ENCODE measurements at regions not wholly inside any gene's neighbourhood (a gene's known extent, or its start where the extent isn't known, plus 50 kb on each side); places are given as distances from the start of the nearest gene placed in this dataset.
"Not testable (repeated sequence)": the region's sequence is repeated elsewhere in the genome, so short reads cannot be mapped to it uniquely, and the experiment has no call there.

DNA sequence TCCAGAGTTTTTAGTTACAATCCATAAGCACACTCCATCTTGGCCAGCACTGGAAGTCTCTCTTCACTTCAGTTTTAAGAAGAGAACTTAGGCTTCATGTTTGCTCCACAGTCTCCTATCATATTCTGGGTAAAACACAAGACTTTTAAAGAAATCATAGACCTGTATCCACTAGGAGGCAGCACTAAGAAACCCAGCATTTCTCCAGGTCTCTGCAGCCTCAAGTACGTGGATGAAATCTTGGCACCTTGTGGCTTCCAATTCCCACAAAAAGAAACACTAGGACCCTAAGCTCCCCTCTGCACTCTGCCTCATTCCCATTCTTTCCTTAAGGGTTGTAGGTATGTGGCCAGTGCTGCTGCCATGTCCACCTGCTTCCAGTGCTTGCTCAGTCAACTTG is 367.3 kb upstream of the CASK start:
- Histone ChIP-seq H3K27ac (replicated peaks) (no peak overlapping the region), H3K27me3 (ENCODE audit: insufficient read depth, poor library complexity, severe bottlenecking) (no peaks in the 10 kb centered on the region), H3K4me3 (replicated peaks; ENCODE audit: insufficient read depth, low read length) (no peak overlapping the region)
- TF ChIP-seq POLR2AphosphoS5 (IDR thresholded peaks at IDR 0.05; ENCODE audit: low read depth) (no peak), GABPA (IDR thresholded peaks at IDR 0.05; ENCODE audit: low read depth) (no peak), SPI1 (IDR thresholded peaks at IDR 0.05; ENCODE audit: borderline replicate concordance, low read depth) (no peak)
- TF ChIP-seq, protein P1, sequence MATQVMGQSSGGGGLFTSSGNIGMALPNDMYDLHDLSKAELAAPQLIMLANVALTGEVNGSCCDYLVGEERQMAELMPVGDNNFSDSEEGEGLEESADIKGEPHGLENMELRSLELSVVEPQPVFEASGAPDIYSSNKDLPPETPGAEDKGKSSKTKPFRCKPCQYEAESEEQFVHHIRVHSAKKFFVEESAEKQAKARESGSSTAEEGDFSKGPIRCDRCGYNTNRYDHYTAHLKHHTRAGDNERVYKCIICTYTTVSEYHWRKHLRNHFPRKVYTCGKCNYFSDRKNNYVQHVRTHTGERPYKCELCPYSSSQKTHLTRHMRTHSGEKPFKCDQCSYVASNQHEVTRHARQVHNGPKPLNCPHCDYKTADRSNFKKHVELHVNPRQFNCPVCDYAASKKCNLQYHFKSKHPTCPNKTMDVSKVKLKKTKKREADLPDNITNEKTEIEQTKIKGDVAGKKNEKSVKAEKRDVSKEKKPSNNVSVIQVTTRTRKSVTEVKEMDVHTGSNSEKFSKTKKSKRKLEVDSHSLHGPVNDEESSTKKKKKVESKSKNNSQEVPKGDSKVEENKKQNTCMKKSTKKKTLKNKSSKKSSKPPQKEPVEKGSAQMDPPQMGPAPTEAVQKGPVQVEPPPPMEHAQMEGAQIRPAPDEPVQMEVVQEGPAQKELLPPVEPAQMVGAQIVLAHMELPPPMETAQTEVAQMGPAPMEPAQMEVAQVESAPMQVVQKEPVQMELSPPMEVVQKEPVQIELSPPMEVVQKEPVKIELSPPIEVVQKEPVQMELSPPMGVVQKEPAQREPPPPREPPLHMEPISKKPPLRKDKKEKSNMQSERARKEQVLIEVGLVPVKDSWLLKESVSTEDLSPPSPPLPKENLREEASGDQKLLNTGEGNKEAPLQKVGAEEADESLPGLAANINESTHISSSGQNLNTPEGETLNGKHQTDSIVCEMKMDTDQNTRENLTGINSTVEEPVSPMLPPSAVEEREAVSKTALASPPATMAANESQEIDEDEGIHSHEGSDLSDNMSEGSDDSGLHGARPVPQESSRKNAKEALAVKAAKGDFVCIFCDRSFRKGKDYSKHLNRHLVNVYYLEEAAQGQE (IDR thresholded peaks at IDR 0.05; ENCODE audit: insufficient replicate concordance, low read depth), result no peak
- TF ChIP-seq, protein P2, sequence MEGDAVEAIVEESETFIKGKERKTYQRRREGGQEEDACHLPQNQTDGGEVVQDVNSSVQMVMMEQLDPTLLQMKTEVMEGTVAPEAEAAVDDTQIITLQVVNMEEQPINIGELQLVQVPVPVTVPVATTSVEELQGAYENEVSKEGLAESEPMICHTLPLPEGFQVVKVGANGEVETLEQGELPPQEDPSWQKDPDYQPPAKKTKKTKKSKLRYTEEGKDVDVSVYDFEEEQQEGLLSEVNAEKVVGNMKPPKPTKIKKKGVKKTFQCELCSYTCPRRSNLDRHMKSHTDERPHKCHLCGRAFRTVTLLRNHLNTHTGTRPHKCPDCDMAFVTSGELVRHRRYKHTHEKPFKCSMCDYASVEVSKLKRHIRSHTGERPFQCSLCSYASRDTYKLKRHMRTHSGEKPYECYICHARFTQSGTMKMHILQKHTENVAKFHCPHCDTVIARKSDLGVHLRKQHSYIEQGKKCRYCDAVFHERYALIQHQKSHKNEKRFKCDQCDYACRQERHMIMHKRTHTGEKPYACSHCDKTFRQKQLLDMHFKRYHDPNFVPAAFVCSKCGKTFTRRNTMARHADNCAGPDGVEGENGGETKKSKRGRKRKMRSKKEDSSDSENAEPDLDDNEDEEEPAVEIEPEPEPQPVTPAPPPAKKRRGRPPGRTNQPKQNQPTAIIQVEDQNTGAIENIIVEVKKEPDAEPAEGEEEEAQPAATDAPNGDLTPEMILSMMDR (IDR thresholded peaks at IDR 0.05; ENCODE audit: insufficient read depth, low read length), result no peak
- no peak for DNase-seq (ENCODE audit: low read depth in 1 of 2, low spot score in 1 of 2)

- TF ChIP-seq SPI1 (IDR thresholded peaks at IDR 0.05; ENCODE audit: borderline replicate concordance, low read depth) (no peak), GABPA (IDR thresholded peaks at IDR 0.05; ENCODE audit: low read depth) (no peak), POLR2AphosphoS5 (IDR thresholded peaks at IDR 0.05; ENCODE audit: low read depth) (no peak)
- TF ChIP-seq, protein P2 (IDR thresholded peaks at IDR 0.05; ENCODE audit: insufficient read depth, low read length), result no peak
- TF ChIP-seq, protein P1 (IDR thresholded peaks at IDR 0.05; ENCODE audit: insufficient replicate concordance, low read depth), result no peak
- H3K4me3 ChIP-seq (replicated peaks; ENCODE audit: insufficient read depth, low read length), result no peak overlapping the region
- no peak overlapping the region for H3K27ac ChIP-seq (replicated peaks)
- H3K27me3 ChIP-seq (ENCODE audit: insufficient read depth, poor library complexity, severe bottlenecking), result no peaks in the 10 kb centered on the region
- no peak for DNase-seq (ENCODE audit: low read depth in 1 of 2, low spot score in 1 of 2)
These were observed 366.4 kb upstream of the CASK start for GRCh38 chrX:42289492-42290385.

DNA sequence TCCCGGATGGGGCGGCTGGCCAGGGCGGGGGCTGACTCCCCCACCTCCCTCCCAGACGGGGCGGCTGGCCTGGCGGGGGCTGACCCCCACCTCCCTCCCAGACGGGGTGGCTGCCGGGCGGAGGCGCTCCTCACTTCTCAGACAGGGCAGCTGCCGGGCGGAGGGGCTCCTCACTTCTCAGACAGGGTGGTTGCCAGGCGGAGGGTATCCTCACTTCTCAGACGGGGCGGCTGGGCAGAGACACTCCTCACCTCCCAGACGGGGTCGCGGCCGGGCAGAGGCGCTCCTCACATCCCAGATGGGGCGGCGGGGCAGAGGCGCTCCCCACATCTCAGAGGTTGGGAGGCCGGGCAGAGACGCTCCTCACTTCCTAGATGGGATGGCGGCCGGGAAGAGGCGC is 362.3 kb upstream of the CASK start:
- H3K27ac ChIP-seq (replicated peaks); DNase-seq (ENCODE audit: low read depth in 1 of 2, low spot score in 1 of 2); H3K27me3 ChIP-seq (ENCODE audit: insufficient read depth, poor library complexity, severe bottlenecking); H3K4me3 ChIP-seq (replicated peaks; ENCODE audit: insufficient read depth, low read length): not testable (repeated sequence)

DNA sequence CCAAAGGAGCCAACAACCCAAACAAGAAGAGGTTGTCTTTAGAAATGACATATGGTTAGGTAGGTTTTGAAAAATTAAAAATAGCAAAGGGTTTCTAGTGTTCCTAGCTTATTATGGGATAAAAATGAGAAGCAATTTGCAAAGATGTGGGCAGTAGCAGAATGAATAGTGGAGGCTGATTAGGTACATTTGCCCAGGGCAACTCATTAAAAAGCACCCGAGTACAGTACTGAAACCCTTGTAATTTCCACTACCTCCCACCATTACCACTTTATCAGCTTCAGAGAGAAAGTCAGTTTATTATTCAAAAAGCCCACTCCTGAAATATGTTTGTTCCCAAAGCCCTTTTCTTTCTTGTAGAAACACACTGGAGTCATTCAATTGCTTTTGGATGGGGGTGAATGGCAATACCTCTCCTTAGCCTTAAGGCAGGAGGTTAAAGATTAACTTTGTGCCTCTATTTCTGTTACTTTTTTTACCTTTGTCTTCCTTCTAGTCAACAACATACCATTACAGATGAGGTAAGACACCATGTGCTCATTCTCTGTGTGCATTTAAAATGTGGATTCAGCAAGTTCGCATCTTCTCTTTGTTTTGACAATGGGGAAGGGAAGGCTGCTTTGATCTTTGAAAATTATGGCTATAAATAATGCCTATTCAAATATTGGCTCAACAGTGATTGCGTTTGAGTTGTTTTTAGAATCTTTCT is 353.8 kb upstream of the CASK start:
- Histone ChIP-seq H3K27me3 (ENCODE audit: insufficient read depth, poor library complexity, severe bottlenecking) (no peaks in the 10 kb centered on the region), H3K4me3 (replicated peaks; ENCODE audit: insufficient read depth, low read length) (no peak overlapping the region), H3K27ac (replicated peaks) (no peak overlapping the region)
- TF ChIP-seq POLR2AphosphoS5 (IDR thresholded peaks at IDR 0.05; ENCODE audit: low read depth) (no peak), SPI1 (IDR thresholded peaks at IDR 0.05; ENCODE audit: borderline replicate concordance, low read depth) (no peak), GABPA (IDR thresholded peaks at IDR 0.05; ENCODE audit: low read depth) (no peak)
- TF ChIP-seq, protein P2 (IDR thresholded peaks at IDR 0.05; ENCODE audit: insufficient read depth, low read length), result no peak
- TF ChIP-seq, protein P1 (IDR thresholded peaks at IDR 0.05; ENCODE audit: insufficient replicate concordance, low read depth), result no peak
- DNase-seq (ENCODE audit: low read depth in 1 of 2, low spot score in 1 of 2), result no peak

All from HL-60 (cell line).